GM12878 (cell line): ENCODE measurements at regions not wholly inside any gene's neighbourhood (a gene's known extent, or its start where the extent isn't known, plus 50 kb on each side); places are given as distances from the start of the nearest gene placed in this dataset.

Experiments
- ATAC-seq: fragments of 200-7000 bp; cut with Tn5 transposase; 3 replicates; pipeline ENCODE4 v1.9.1; 2020; ENCODE audit warnings: mild to moderate bottlenecking, moderate library complexity
- BruUV-seq: library from RNA; stranded (reverse); fragments of 400-500 nt; replicated peaks from 2 replicates; lab custom pipeline; 2021; lab: Mats Ljungman, UMichigan
- CTCF ChIA-PET: fragments of 300-600 bp; sonication (Branson Sonifier 250); formaldehyde crosslinking; extraction: SDS; loops from one replicate; lab custom pipeline; 2021; ENCODE audit warnings: inconsistent platforms; lab: Yijun Ruan, JAX
- POLR2A ChIA-PET: fragments of 350-600 bp; formaldehyde crosslinking; extraction: SDS; loops from one replicate; lab custom pipeline; 2021; ENCODE audit warnings: inconsistent platforms; lab: Charles Lee
- RAD21 ChIA-PET: fragments of 300-600 bp; sonication (Branson Sonifier 250); formaldehyde crosslinking; loops from one replicate; lab custom pipeline; 2023; ENCODE audit warnings: antibody characterized with exemption; ENCODE audit not compliant: unreplicated experiment; lab: Charles Lee
- SMC1A ChIA-PET: fragments of 300-600 bp; sonication (Branson Sonifier 250); formaldehyde crosslinking; loops from one replicate; lab custom pipeline; 2023; ENCODE audit not compliant: unreplicated experiment, uncharacterized antibody; lab: Charles Lee
- DNase-seq: peaks from one replicate; pipeline ENCODE4 v3.0.0-alpha.2; 2011; ENCODE audit warnings: low read depth, low spot score
- FAIRE-seq: peaks from 3 replicates; lab custom pipeline; 2011; peaks lifted over from hg19 to GRCh38; lab: Jason Lieb, UNC
- H2AFZ ChIP-seq: 2 replicates; pipeline ENCODE4 v1.6.0; 2011; ENCODE audit warnings: low read depth, low read length, control low read depth; ENCODE audit not compliant: control insufficient read depth
- H3K27ac ChIP-seq: 2 replicates; pipeline ENCODE4 v1.5.1; 2011; ENCODE audit warnings: control low read depth; ENCODE audit not compliant: control insufficient read depth, insufficient read depth
- H3K27me3 ChIP-seq, 2 experiments: replicated peaks in 1 of 2; 2 replicates each; pipeline versions ENCODE4 v1.6.0 to v1.6.1; 2011; ENCODE audit warnings: low read length in 1 of 2; ENCODE audit not compliant: control insufficient read depth in 2 of 2, insufficient read depth in 2 of 2
- H3K36me3 ChIP-seq, 2 experiments: 2 replicates each; pipeline ENCODE4 v1.5.1; 2011; ENCODE audit warnings: low read length in 1 of 2; ENCODE audit not compliant: control insufficient read depth in 2 of 2, insufficient read depth in 2 of 2
- H3K4me1 ChIP-seq: 2 replicates; pipeline ENCODE4 v1.6.1; 2011; ENCODE audit warnings: mild to moderate bottlenecking, low read length, moderate library complexity, mixed read lengths; ENCODE audit not compliant: control insufficient read depth, insufficient read depth
- H3K4me2 ChIP-seq: 2 replicates; pipeline ENCODE4 v1.6.0; 2011; ENCODE audit warnings: control low read depth; ENCODE audit not compliant: control insufficient read depth, insufficient read depth
- H3K4me3 ChIP-seq: fragments of 200-600 bp; sonication (generic); 2 replicates; pipeline ENCODE4 v1.5.1; 2016
- H3K79me2 ChIP-seq: 2 replicates; pipeline ENCODE4 v1.6.0; 2011; ENCODE audit warnings: low read length; ENCODE audit not compliant: control insufficient read depth, insufficient read depth
- H3K9ac ChIP-seq: 2 replicates; pipeline ENCODE4 v1.8.0; 2011; ENCODE audit warnings: low read length, control low read depth, mixed read lengths; ENCODE audit not compliant: control insufficient read depth, insufficient read depth
- H3K9me3 ChIP-seq: replicated peaks from 3 replicates; pipeline ENCODE4 v1.5.1; 2011; ENCODE audit warnings: mild to moderate bottlenecking, low read length; ENCODE audit not compliant: control insufficient read depth, insufficient read depth
- H4K20me1 ChIP-seq: 2 replicates; pipeline ENCODE4 v1.6.0; 2011; ENCODE audit not compliant: control insufficient read depth, insufficient read depth
- CREB1 ChIP-seq: IDR thresholded peaks from 2 replicates; pipeline ENCODE4 v1.6.1; 2012; ENCODE audit warnings: low read depth, mild to moderate bottlenecking, inconsistent platforms
- EP300 ChIP-seq, 2 experiments: fragments of 150-350 bp in 1 of 2; IDR thresholded peaks; 2 replicates each; pipeline ENCODE4 v1.6.1; 2011 to 2012; ENCODE audit warnings: low read depth in 2 of 2, low read length in 2 of 2, borderline replicate concordance in 1 of 2, improper control_type of control experiment in 1 of 2, inconsistent platforms in 1 of 2; ENCODE audit not compliant: control insufficient read depth in 1 of 2
- IRF3 ChIP-seq: fragments of 450-650 bp; IDR thresholded peaks from 2 replicates; pipeline ENCODE4 v1.6.1; 2014; ENCODE audit warnings: mild to moderate bottlenecking
- IRF4 ChIP-seq: IDR thresholded peaks from 2 replicates; pipeline ENCODE4 v1.6.1; 2011; ENCODE audit warnings: low read depth, low read length
- JUND ChIP-seq: IDR thresholded peaks from 2 replicates; pipeline ENCODE4 v1.6.1; 2012; ENCODE audit warnings: low read depth, mild to moderate bottlenecking, low read length, improper control_type of control experiment, moderate library complexity
- LARP7 ChIP-seq: fragments of 450-650 bp; IDR thresholded peaks from 2 replicates; pipeline ENCODE4 v1.6.1; 2017; ENCODE audit warnings: mild to moderate bottlenecking
- MEF2B ChIP-seq: fragments of 450-650 bp; IDR thresholded peaks from 2 replicates; pipeline ENCODE4 v1.6.1; 2018; ENCODE audit warnings: mild to moderate bottlenecking, moderate library complexity; ENCODE audit not compliant: partially characterized antibody, poor library complexity, severe bottlenecking
- SMC3 ChIP-seq: IDR thresholded peaks from 2 replicates; pipeline ENCODE4 v1.6.1; 2011; ENCODE audit warnings: low read length, improper control_type of control experiment, borderline replicate concordance
- SUZ12 ChIP-seq: fragments of 200-600 bp; sonication (generic); IDR thresholded peaks from one replicate; pipeline ENCODE4 v1.6.1; 2018; ENCODE audit warnings: antibody characterized with exemption, mild to moderate bottlenecking; ENCODE audit not compliant: unreplicated experiment
- TCF12 ChIP-seq: IDR thresholded peaks from 2 replicates; pipeline ENCODE4 v1.6.1; 2011; ENCODE audit warnings: low read depth, mild to moderate bottlenecking, low read length
- ZNF687 ChIP-seq: fragments of 450-650 bp; IDR thresholded peaks from 2 replicates; pipeline ENCODE4 v1.6.1; 2017; ENCODE audit warnings: mild to moderate bottlenecking, moderate library complexity
- WGBS: methylation state at CpG from one replicate; pipeline ENCODE4 v1.1.6; 2016; ENCODE audit warnings: low lambda C conversion rate; ENCODE audit not compliant: insufficient replicate concordance, insufficient coverage; ENCODE audit errors: missing lambda C conversion rate; 5-methylcytosine and 5-hydroxymethylcytosine counted together
- in situ Hi-C: fragments of 300-500 bp; cut with MboI; formaldehyde crosslinking; loops from 9 replicates; pipeline ENCODE4 v1.14.3; 2018; ENCODE audit warnings: mixed read lengths
- intact Hi-C: fragments of 100-400 bp; cut with micrococcal nuclease; formaldehyde crosslinking; loops from one replicate; pipeline ENCODE4 v1.14.2; 2022; ENCODE audit not compliant: unreplicated experiment
- TF ChIP-seq, protein P1 (sequence below): IDR thresholded peaks from 2 replicates; pipeline ENCODE4 v1.6.1; 2012; ENCODE audit warnings: low read length, inconsistent platforms
- TF ChIP-seq, protein P2 (sequence below): fragments of 450-650 bp; formaldehyde crosslinking; IDR thresholded peaks from 2 replicates; pipeline ENCODE4 v1.5.0; 2022; ENCODE audit warnings: mild to moderate bottlenecking, missing genetic modification characterization

GRCh38 chr6:163809364-163809763, 394.8 kb downstream of the QKI start:
- no peak overlapping the region for H3K4me2 ChIP-seq
- intact Hi-C loops = no loop called here
- H2AFZ ChIP-seq = no peak overlapping the region
- FAIRE-seq (no peak), DNase-seq (no peak), ATAC-seq (no peak)
- SMC1A ChIA-PET = no interaction called here
- no peak overlapping the region for H3K4me3 ChIP-seq
- BruUV-seq = no TSS peak
- no peaks in the 10 kb centered on the region for H3K27me3 ChIP-seq
- H3K4me1 ChIP-seq = peaks cover under 1% of the 10 kb centered on the region
- in situ Hi-C loops = no loop called here
- 81% methylated on average over 8 of the region's 8 CpGs for WGBS
- H3K9ac ChIP-seq = no peak overlapping the region
- H3K79me2 ChIP-seq = no peaks in the 10 kb centered on the region
- POLR2A ChIA-PET = no interaction called here
- RAD21 ChIA-PET = interaction anchor here (0.7 kb wide), 1 partner anchor 1680 kb away, joined by 3 read pairs; no protein-coding TSS in a partner anchor
- no peaks in the 10 kb centered on the region for H3K36me3 ChIP-seq
- CTCF ChIA-PET = interaction anchor here (1.4 kb wide), 1 partner anchor 83 kb away, joined by 3 read pairs; no protein-coding TSS in a partner anchor
- no peaks in the 10 kb centered on the region for H3K9me3 ChIP-seq
- no peaks in the 10 kb centered on the region for H4K20me1 ChIP-seq
- H3K27ac ChIP-seq = no peak overlapping the region
- TF ChIP-seq EP300 (IDR thresholded peaks at IDR 0.05; ENCODE audit: borderline replicate concordance in 1 of 2, control insufficient read depth in 1 of 2, low read depth in 2 of 2, low read length in 2 of 2) = no peak
- no peak for TF ChIP-seq LARP7
- TF ChIP-seq JUND = no peak
- TF ChIP-seq TCF12 = no peak
- TF ChIP-seq MEF2B = no peak
- TF ChIP-seq, protein P1, sequence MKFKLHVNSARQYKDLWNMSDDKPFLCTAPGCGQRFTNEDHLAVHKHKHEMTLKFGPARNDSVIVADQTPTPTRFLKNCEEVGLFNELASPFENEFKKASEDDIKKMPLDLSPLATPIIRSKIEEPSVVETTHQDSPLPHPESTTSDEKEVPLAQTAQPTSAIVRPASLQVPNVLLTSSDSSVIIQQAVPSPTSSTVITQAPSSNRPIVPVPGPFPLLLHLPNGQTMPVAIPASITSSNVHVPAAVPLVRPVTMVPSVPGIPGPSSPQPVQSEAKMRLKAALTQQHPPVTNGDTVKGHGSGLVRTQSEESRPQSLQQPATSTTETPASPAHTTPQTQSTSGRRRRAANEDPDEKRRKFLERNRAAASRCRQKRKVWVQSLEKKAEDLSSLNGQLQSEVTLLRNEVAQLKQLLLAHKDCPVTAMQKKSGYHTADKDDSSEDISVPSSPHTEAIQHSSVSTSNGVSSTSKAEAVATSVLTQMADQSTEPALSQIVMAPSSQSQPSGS = no peak
- TF ChIP-seq IRF4 = no peak
- TF ChIP-seq IRF3 = no peak
- no peak for TF ChIP-seq CREB1
- no peak for TF ChIP-seq SMC3
- TF ChIP-seq SUZ12 = no peak
- TF ChIP-seq ZNF687 = no peak
- TF ChIP-seq, protein P2, sequence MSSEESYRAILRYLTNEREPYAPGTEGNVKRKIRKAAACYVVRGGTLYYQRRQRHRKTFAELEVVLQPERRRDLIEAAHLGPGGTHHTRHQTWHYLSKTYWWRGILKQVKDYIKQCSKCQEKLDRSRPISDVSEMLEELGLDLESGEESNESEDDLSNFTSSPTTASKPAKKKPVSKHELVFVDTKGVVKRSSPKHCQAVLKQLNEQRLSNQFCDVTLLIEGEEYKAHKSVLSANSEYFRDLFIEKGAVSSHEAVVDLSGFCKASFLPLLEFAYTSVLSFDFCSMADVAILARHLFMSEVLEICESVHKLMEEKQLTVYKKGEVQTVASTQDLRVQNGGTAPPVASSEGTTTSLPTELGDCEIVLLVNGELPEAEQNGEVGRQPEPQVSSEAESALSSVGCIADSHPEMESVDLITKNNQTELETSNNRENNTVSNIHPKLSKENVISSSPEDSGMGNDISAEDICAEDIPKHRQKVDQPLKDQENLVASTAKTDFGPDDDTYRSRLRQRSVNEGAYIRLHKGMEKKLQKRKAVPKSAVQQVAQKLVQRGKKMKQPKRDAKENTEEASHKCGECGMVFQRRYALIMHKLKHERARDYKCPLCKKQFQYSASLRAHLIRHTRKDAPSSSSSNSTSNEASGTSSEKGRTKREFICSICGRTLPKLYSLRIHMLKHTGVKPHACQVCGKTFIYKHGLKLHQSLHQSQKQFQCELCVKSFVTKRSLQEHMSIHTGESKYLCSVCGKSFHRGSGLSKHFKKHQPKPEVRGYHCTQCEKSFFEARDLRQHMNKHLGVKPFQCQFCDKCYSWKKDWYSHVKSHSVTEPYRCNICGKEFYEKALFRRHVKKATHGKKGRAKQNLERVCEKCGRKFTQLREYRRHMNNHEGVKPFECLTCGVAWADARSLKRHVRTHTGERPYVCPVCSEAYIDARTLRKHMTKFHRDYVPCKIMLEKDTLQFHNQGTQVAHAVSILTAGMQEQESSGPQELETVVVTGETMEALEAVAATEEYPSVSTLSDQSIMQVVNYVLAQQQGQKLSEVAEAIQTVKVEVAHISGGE (CRISPR knock-in tag) = no peak
